Activated B cell treated with CpG ODN at 0.5 μM for 24 hours (primary cell): ENCODE measurements at regions not wholly inside any gene's neighbourhood (a gene's known extent, or its start where the extent isn't known, plus 50 kb on each side); places are given as distances from the start of the nearest gene placed in this dataset.

ENCODE experiments used
- ATAC-seq: fragments of 200-7000 bp; cut with Tn5 transposase; one replicate; pipeline ENCODE4 v1.10.0; 2021; ENCODE audit warnings: low read depth, mild to moderate bottlenecking, moderate library complexity
- CTCF ChIA-PET: fragments of 350-600 bp; sonication (Branson Sonifier 250); formaldehyde crosslinking; loops from one replicate; lab custom pipeline; 2021; ENCODE audit warnings: antibody characterized with exemption; lab: Charles Lee
- POLR2A ChIA-PET: fragments of 350-600 bp; sonication (Branson Sonifier 250); formaldehyde crosslinking; loops from one replicate; lab custom pipeline; 2021; ENCODE audit warnings: antibody characterized with exemption; lab: Charles Lee
- DNase-seq: peaks from one replicate; pipeline ENCODE4 v3.0.0; 2022
- H3K27ac Mint-ChIP-seq: one replicate; pipeline ENCODE4 v1.8.0; 2020; ENCODE audit warnings: mixed read lengths
- H3K27me3 Mint-ChIP-seq: one replicate; pipeline ENCODE4 v1.8.0; 2021; ENCODE audit warnings: mixed read lengths
- H3K36me3 Mint-ChIP-seq: one replicate; pipeline ENCODE4 v1.8.0; 2021; ENCODE audit warnings: low read depth, mixed read lengths
- H3K4me1 Mint-ChIP-seq: one replicate; pipeline ENCODE4 v1.8.0; 2021; ENCODE audit warnings: mixed read lengths
- H3K4me3 Mint-ChIP-seq: one replicate; pipeline ENCODE4 v1.8.0; 2020; ENCODE audit warnings: mild to moderate bottlenecking, mixed read lengths
- H3K9me3 Mint-ChIP-seq: one replicate; pipeline ENCODE4 v1.8.0; 2020; ENCODE audit warnings: mixed read lengths
- CTCF ChIP-seq: fragments of 200-600 bp; IDR thresholded peaks from one replicate; pipeline ENCODE4 v1.8.0; 2022; ENCODE audit warnings: antibody characterized with exemption, mild to moderate bottlenecking
- intact Hi-C: fragments of 100-400 bp; cut with micrococcal nuclease; formaldehyde crosslinking; loops from one replicate; pipeline ENCODE4 v1.15.1; 2024

- no peak for TF ChIP-seq CTCF
- ChIA-PET CTCF (no interaction called here), POLR2A (no interaction called here)
- no peaks in the 10 kb centered on the region for H3K27me3 Mint-ChIP-seq
- intact Hi-C loops = no loop called here
- H3K9me3 Mint-ChIP-seq = peaks cover 3% of the 10 kb centered on the region
- H3K36me3 Mint-ChIP-seq = no peaks in the 10 kb centered on the region
- no peaks in the 10 kb centered on the region for H3K4me1 Mint-ChIP-seq
- H3K27ac Mint-ChIP-seq = no peak overlapping the region
- no peak overlapping the region for H3K4me3 Mint-ChIP-seq
- no peak for ATAC-seq
- DNase-seq = no peak
Measured at GRCh38 chr2:10183146-10183675, 60.7 kb downstream of the RRM2 start.

GRCh38 chr2:10184421-10184820, 61.9 kb downstream of the RRM2 start:
- TF ChIP-seq CTCF = no peak
- POLR2A ChIA-PET = no interaction called here
- DNase-seq = no peak
- Mint-ChIP-seq H3K27ac (no peak overlapping the region), H3K36me3 (no peaks in the 10 kb centered on the region), H3K27me3 (no peaks in the 10 kb centered on the region), H3K9me3 (peaks cover 3% of the 10 kb centered on the region), H3K4me1 (no peaks in the 10 kb centered on the region), H3K4me3 (no peak overlapping the region)
- CTCF ChIA-PET = no interaction called here
- intact Hi-C loops = no loop called here
- ATAC-seq = no peak

GRCh38 chr2:10185046-10185445, 62.5 kb downstream of the RRM2 start:
- Mint-ChIP-seq H3K36me3 (no peaks in the 10 kb centered on the region), H3K4me3 (no peak overlapping the region), H3K9me3 (peaks cover 7% of the 10 kb centered on the region), H3K4me1 (no peaks in the 10 kb centered on the region), H3K27ac (no peak overlapping the region), H3K27me3 (no peaks in the 10 kb centered on the region)
- DNase-seq (no peak), ATAC-seq (no peak)
- intact Hi-C loops = no loop called here
- no peak for TF ChIP-seq CTCF
- CTCF ChIA-PET = no interaction called here
- POLR2A ChIA-PET = no interaction called here

GRCh38 chr2:10185755-10186154, 63.2 kb downstream of the RRM2 start:
- Mint-ChIP-seq H3K4me3 (no peak overlapping the region), H3K4me1 (peaks cover 2% of the 10 kb centered on the region), H3K27me3 (no peaks in the 10 kb centered on the region), H3K36me3 (no peaks in the 10 kb centered on the region), H3K9me3 (peaks cover 7% of the 10 kb centered on the region), H3K27ac (no peak overlapping the region)
- intact Hi-C loops = no loop called here
- ATAC-seq = no peak
- ChIA-PET CTCF (no interaction called here), POLR2A (interaction anchor here (0.6 kb wide), 1 partner anchor 27 kb away, joined by 5 read pairs; no protein-coding TSS in a partner anchor)
- no peak for DNase-seq
- TF ChIP-seq CTCF = no peak

GRCh38 chr2:10186868-10187535, 64.5 kb downstream of the RRM2 start:
- DNase-seq (no peak), ATAC-seq (no peak)
- TF ChIP-seq CTCF = no peak
- intact Hi-C loops = no loop called here
- Mint-ChIP-seq H3K9me3 (peaks cover 3% of the 10 kb centered on the region), H3K27me3 (no peaks in the 10 kb centered on the region), H3K4me3 (no peak overlapping the region), H3K36me3 (no peaks in the 10 kb centered on the region), H3K27ac (no peak overlapping the region), H3K4me1 (peaks cover 2% of the 10 kb centered on the region)
- POLR2A ChIA-PET = no interaction called here
- CTCF ChIA-PET = no interaction called here
